ENCODE measurements at regions not wholly inside any gene's neighbourhood (a gene's known extent, or its start where the extent isn't known, plus 50 kb on each side); places are given as distances from the start of the nearest gene placed in this dataset.

DNA sequence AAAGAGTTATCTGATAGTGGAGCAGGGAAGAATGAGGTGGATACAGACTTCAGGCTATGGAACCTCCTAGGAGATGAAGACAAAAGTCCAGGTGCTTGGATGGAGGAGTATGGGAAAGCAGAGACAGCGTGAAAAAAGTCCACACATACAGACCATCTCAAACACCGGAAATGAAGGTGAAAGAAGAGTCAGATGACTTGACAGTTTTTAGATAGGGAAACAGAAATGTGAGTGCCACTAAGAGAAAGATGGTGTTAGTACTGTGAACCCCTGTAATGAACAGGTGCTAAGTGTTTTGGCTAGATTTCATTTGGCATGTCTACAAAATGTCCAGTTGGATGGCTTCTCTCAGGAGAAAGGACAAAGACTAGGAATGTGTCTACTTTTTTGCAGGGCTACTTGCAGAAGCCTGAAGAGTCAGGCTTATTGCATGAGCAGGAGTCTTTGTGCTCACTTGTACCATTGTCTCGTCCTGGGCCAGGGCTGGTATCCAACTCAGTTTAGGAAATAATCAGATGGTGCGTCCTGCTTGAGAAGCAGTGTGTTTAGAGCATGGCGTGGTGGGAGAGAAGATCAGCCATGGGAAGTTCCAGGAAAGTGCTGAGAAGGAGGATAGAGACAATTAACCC lies 90.6 kb upstream of the STARD4 start:
- Histone ChIP-seq H4K20me1 (no peaks in the 10 kb centered on the region), H3K27me3 (no peaks in the 10 kb centered on the region), H3K9ac (no peak overlapping the region), H3K27ac (no peak overlapping the region), H3K4me2 (no peak overlapping the region), H3K4me1 (no peaks in the 10 kb centered on the region), H3K36me3 (no peaks in the 10 kb centered on the region), H3K4me3 (no peak overlapping the region), H3K9me3 (no peaks in the 10 kb centered on the region)
- TF ChIP-seq Cebpa-rat (IDR thresholded peaks at IDR 0.05) = no peak

- Histone ChIP-seq H3K4me2 (no peak overlapping the region), H3K9ac (no peak overlapping the region), H3K9me3 (peaks cover 21% of the 10 kb centered on the region), H3K4me3 (no peak overlapping the region), H3K27ac (no peak overlapping the region), H3K4me1 (no peaks in the 10 kb centered on the region), H4K20me1 (no peaks in the 10 kb centered on the region), H3K27me3 (no peaks in the 10 kb centered on the region), H3K36me3 (no peaks in the 10 kb centered on the region)
- no peak for TF ChIP-seq Cebpa-rat (IDR thresholded peaks at IDR 0.05)
Observed at GRCh38 chr5:111598996-111599395, 86.7 kb upstream of the STARD4 start.

DNA sequence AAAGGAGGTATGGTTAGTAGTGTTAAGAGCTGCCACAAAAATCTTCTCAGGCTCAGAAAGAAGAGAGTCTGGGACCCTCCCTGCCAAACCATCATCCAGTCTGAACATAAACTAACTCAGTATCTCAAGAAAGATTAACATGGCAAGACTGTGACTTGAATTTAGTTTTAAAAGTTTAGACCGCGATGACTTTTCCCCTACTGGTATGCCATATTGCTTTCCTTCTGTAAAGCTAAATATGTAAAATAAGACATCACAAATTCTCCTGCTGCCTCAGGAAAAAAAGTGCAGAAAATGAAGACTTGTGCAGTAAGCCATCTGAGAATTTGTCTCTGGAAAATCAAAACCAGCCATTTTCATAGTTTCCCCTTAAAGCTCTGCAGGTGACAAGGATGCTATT lies 85.2 kb upstream of the STARD4 start:
- peaks cover 21% of the 10 kb centered on the region for H3K9me3 ChIP-seq
- H3K4me2 ChIP-seq = no peak overlapping the region
- no peaks in the 10 kb centered on the region for H3K36me3 ChIP-seq
- no peak overlapping the region for H3K27ac ChIP-seq
- H3K9ac ChIP-seq = no peak overlapping the region
- no peaks in the 10 kb centered on the region for H3K4me1 ChIP-seq
- H3K4me3 ChIP-seq = no peak overlapping the region
- no peaks in the 10 kb centered on the region for H4K20me1 ChIP-seq
- no peaks in the 10 kb centered on the region for H3K27me3 ChIP-seq
- TF ChIP-seq Cebpa-rat (IDR thresholded peaks at IDR 0.05) = no peak

DNA sequence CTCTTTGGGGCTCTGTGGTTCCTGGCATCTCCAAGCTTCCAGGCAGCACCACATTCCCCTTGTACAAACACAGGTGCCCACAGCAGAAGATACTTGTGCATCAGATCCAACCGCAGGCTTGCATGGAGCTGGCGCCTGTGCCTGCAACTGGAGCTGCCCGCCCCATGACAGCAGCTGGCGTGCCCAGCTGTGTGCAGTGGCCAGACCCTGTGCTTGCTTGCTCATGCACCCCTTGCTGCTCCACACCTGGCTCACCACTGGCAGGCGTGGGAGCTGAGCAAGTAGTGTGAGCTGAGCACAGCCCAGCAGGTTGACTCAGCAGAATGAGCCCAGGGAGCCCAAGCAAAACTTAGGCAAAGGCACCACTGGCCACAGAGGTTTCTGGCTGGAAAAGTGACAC lies 84.4 kb upstream of the STARD4 start:
- no peak overlapping the region for H3K9ac ChIP-seq
- H3K9me3 ChIP-seq = peaks cover 21% of the 10 kb centered on the region
- H4K20me1 ChIP-seq = no peaks in the 10 kb centered on the region
- H3K27me3 ChIP-seq = no peaks in the 10 kb centered on the region
- H3K36me3 ChIP-seq = no peaks in the 10 kb centered on the region
- H3K4me1 ChIP-seq = no peaks in the 10 kb centered on the region
- H3K4me2 ChIP-seq = no peak overlapping the region
- no peak overlapping the region for H3K4me3 ChIP-seq
- H3K27ac ChIP-seq = no peak overlapping the region
- TF ChIP-seq Cebpa-rat (IDR thresholded peaks at IDR 0.05) = no peak

GRCh38 chr5:111595425-111595824 lies 83.1 kb upstream of the STARD4 start:
- no peak for TF ChIP-seq Cebpa-rat (IDR thresholded peaks at IDR 0.05)
- Histone ChIP-seq H3K27ac (no peak overlapping the region), H3K27me3 (no peaks in the 10 kb centered on the region), H4K20me1 (no peaks in the 10 kb centered on the region), H3K9ac (no peak overlapping the region), H3K4me3 (no peak overlapping the region), H3K9me3 (peaks cover 21% of the 10 kb centered on the region), H3K36me3 (no peaks in the 10 kb centered on the region), H3K4me2 (no peak overlapping the region), H3K4me1 (no peaks in the 10 kb centered on the region)

- H3K27me3 ChIP-seq = no peaks in the 10 kb centered on the region
- no peaks in the 10 kb centered on the region for H3K4me1 ChIP-seq
- H4K20me1 ChIP-seq = no peaks in the 10 kb centered on the region
- H3K4me2 ChIP-seq = no peak overlapping the region
- no peak overlapping the region for H3K4me3 ChIP-seq
- TF ChIP-seq Cebpa-rat (IDR thresholded peaks at IDR 0.05) = no peak
- H3K9ac ChIP-seq = no peak overlapping the region
- H3K9me3 ChIP-seq = no peaks in the 10 kb centered on the region
- no peaks in the 10 kb centered on the region for H3K36me3 ChIP-seq
- no peak overlapping the region for H3K27ac ChIP-seq
Observed at GRCh38 chr5:111589316-111589715, 77.0 kb upstream of the STARD4 start.

DNA sequence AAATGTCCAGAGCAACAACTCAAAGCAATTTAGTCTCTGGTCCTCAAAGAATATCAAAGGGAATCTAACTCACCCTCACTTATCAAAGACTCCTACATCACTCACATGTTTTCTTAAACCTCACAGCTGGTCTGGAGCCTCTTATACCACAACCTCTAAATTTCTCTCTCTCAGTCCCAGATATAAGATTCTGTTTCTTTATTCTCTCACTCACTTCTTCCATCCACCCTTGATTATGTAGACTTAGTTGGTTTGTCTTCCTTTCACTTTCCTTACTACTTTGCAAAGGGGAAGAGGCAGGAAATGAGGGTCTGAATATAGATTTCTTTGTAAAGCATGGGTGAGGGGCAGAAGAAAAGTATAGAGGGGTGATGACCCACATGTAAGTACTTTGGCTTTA lies 75.4 kb upstream of the STARD4 start:
- Histone ChIP-seq H3K9me3 (no peaks in the 10 kb centered on the region), H3K27ac (no peak overlapping the region), H3K4me3 (no peak overlapping the region), H3K27me3 (no peaks in the 10 kb centered on the region), H3K4me2 (no peak overlapping the region), H3K4me1 (no peaks in the 10 kb centered on the region), H3K36me3 (no peaks in the 10 kb centered on the region), H4K20me1 (no peaks in the 10 kb centered on the region), H3K9ac (no peak overlapping the region)
- TF ChIP-seq Cebpa-rat (IDR thresholded peaks at IDR 0.05) = no peak

DNA sequence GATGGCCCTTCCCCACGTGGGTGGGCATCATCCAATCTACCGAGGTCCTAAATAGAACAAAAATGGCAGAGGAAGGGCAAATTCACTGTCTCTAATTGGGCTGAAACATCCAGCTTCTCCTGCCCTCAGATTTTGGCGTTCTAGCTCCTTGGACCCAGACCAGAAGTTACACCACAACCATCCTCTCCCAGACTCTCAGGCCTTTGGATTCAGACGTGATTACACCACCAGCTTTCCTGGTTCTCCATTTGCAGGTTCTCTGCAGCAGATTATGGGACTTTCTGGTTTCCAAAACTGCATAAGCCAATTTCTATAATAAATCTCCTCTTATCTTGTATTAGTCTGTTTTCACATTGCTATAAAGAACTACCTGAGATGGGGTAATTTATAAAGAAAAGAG lies 73.6 kb upstream of the STARD4 start:
- Histone ChIP-seq H3K9me3 (no peaks in the 10 kb centered on the region), H3K27me3 (no peaks in the 10 kb centered on the region), H3K9ac (no peak overlapping the region), H3K4me1 (no peaks in the 10 kb centered on the region), H3K36me3 (no peaks in the 10 kb centered on the region), H4K20me1 (no peaks in the 10 kb centered on the region), H3K4me2 (no peak overlapping the region), H3K27ac (no peak overlapping the region), H3K4me3 (no peak overlapping the region)
- no peak for TF ChIP-seq Cebpa-rat (IDR thresholded peaks at IDR 0.05)

DNA sequence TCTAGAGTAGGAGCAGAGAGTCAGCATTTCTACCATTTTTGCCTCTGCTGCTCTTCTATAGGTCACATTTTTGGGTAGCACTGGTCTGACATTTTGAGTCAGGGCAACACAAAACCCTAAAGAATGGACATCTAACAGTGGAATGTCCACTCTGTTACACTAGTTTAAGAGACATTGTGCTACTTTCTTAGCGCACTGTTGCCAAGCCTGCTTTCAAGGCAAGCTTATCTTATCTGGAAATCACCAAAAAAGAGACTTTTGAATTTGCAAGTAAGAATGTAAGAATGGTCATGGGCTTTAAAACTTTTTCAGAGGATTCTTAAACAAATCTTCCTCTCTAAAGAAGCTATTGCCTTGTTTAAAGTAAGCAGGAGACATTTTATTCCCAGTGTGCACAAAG lies 73.0 kb upstream of the STARD4 start:
- Histone ChIP-seq H3K4me1 (no peaks in the 10 kb centered on the region), H3K4me2 (no peak overlapping the region), H3K4me3 (no peak overlapping the region), H3K27ac (no peak overlapping the region), H3K36me3 (no peaks in the 10 kb centered on the region), H3K27me3 (no peaks in the 10 kb centered on the region), H3K9me3 (no peaks in the 10 kb centered on the region), H3K9ac (no peak overlapping the region), H4K20me1 (no peaks in the 10 kb centered on the region)
- no peak for TF ChIP-seq Cebpa-rat (IDR thresholded peaks at IDR 0.05)

DNA sequence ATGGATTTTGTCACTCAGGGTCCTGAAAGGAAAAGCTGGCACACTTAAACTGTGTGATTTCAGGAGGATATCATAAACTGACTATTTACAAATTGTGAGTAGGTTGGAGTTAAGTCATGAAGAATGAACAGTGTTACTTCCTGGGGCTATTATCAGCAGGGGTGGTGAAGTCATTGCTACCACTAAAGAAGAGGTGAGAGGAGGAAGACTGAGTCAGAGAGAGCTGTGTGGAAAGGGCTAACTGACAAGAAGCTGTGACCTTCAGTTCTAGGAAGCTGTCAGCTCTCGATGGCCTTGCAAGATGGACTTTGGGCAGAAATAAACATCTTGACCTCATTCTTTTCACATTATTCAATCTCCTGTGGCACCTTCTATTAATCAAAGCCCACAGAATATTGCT lies 72.3 kb upstream of the STARD4 start:
- H3K27me3 ChIP-seq = no peaks in the 10 kb centered on the region
- no peaks in the 10 kb centered on the region for H3K36me3 ChIP-seq
- H3K4me3 ChIP-seq = no peak overlapping the region
- no peak overlapping the region for H3K27ac ChIP-seq
- H3K9ac ChIP-seq = no peak overlapping the region
- TF ChIP-seq Cebpa-rat (IDR thresholded peaks at IDR 0.05) = no peak
- H3K4me2 ChIP-seq = no peak overlapping the region
- H3K4me1 ChIP-seq = no peaks in the 10 kb centered on the region
- H3K9me3 ChIP-seq = no peaks in the 10 kb centered on the region
- H4K20me1 ChIP-seq = no peaks in the 10 kb centered on the region

DNA sequence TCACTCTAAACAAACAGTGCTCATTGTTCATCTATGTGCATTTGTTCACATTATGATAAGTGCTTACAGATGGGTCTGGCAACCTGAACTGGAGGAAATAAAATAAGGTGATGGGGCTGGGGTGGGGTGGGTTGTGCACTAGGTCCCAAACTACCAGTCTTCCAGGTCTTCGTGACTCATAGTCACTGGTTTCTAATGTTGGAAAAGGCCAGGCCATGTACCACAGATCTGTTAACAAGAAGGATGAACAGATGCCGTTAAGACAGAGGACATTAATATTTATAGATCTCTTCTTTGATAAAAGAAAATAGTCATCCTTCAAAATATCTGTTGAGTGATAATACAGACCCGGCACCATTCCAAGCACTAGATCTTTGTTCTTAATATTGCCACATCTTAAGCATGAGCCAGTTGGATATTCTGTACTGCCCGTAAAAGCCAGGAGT lies 71.4 kb upstream of the STARD4 start:
- no peak overlapping the region for H3K9ac ChIP-seq
- H3K27ac ChIP-seq = no peak overlapping the region
- H3K36me3 ChIP-seq = no peaks in the 10 kb centered on the region
- H3K4me1 ChIP-seq = no peaks in the 10 kb centered on the region
- H3K4me3 ChIP-seq = no peak overlapping the region
- H4K20me1 ChIP-seq = no peaks in the 10 kb centered on the region
- TF ChIP-seq Cebpa-rat (IDR thresholded peaks at IDR 0.05) = no peak
- H3K27me3 ChIP-seq = no peaks in the 10 kb centered on the region
- no peaks in the 10 kb centered on the region for H3K9me3 ChIP-seq
- H3K4me2 ChIP-seq = no peak overlapping the region
